Glomerular visceral epithelial cell (primary cell): ENCODE measurements at regions not wholly inside any gene's neighbourhood (a gene's known extent, or its start where the extent isn't known, plus 50 kb on each side); places are given as distances from the start of the nearest gene placed in this dataset.

Experiments
- DNase-seq: peaks from one replicate; pipeline ENCODE4 v3.0.0-alpha.2; 2016; ENCODE audit errors: extremely low spot score

- no peak for DNase-seq
These were observed 166.1 kb downstream of the TNFSF13B start for GRCh38 chr13:108435393-108436149.

DNA sequence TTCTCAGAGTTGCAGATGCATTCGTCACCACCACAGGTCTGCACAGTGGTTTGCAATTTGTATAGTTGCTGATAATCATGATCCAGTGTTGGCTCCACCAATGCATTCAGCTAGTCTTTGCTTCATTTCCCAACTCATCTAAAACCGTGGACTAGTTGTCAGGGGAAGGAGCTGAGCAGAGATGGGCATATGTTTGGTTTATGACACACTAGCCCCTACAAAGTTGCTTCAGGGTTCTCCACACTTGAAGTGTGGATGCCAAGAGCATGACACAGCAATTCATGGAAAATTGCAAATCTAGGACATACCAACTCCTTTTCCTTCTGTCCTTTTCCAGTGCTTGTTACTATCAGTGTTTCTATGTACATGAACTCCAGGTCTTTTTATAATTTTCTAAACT lies 168.0 kb downstream of the TNFSF13B start:
- no peak for DNase-seq

DNA sequence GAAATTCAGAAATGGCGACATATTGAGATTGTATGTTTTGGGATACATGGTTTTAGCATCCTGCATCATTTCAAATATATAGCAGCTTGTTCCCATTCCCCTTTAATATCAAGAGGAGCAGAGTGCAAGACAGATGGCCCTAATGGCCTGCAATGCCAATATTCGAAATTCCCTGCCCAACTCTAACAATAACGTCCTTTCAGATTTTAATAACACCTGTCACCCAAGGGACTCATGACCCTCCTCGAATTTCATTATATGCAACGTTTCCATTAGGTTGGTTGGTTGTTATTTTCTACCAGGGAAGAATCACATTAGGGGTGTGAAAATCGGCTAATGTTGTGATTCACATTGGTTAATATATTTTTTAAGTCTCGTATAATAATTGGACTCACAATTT lies 170.0 kb downstream of the TNFSF13B start:
- DNase-seq: no peak

- no peak for DNase-seq
These were observed 174.9 kb downstream of the TNFSF13B start for GRCh38 chr13:108444448-108444847.

DNA sequence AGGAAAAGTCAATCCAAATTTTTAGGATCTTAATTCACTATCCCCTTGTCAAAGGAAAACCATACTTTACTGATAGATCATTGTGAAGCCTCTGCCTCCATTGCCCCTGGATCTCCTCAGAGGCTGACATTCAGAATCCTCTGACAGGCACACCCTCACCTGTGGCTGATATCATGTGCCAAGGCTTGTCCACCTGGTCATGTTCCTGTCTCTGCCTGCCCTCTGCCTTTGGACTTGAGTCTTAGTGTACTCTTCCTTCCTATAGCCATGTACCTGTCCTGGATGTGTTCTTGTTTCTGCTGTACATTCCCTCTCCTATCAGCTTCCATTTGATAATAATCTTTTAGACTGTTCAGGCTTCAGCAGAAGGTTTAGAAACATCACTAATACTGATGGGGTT lies 179.4 kb downstream of the TNFSF13B start:
- DNase-seq: no peak

- DNase-seq: no peak
These were observed 178.3 kb upstream of the MYO16 start for GRCh38 chr13:108451121-108451520.

DNA sequence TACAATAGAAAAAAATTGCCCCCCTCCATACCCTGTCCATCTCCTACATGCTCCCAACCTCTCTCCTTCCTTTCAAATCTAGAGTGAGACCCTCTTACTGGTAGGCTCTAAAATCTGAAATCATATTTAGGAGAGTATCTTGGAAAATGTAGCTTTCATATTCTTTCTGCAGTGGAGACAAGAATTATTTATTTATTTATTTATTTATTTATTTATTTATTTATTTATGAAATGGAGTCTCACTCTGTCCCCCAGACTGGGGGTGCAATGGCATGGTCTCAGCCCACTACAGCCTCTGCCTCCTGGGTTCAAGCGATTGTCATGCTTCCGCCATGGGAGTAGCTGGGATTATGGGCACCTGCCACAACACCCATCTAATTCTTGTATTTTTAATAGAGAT lies 174.1 kb upstream of the MYO16 start:
- DNase-seq: no peak

DNA sequence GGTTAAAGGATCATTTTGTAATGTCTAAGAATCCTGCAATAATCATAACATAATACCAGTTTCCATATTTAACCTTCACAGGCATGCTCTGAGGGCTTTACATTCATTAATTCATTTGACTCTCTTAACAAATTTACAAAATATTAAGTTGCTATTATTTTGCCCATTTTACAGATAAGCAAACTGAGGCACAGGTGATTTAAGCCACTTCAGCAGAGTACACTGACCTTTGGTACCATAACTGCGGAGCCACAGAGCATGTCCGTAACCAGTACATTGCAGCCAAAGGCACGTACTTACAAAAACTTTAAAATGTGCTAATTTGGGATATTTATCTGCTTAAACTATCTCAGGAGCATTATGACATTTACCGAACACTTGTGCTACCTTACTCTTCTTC lies 169.4 kb upstream of the MYO16 start:
- DNase-seq: no peak

- no peak for DNase-seq
These were observed 168.7 kb upstream of the MYO16 start for GRCh38 chr13:108460746-108461145.

GRCh38 chr13:108463340-108463739 lies 166.1 kb upstream of the MYO16 start:
- peak; percentile 73 for DNase-seq

DNA sequence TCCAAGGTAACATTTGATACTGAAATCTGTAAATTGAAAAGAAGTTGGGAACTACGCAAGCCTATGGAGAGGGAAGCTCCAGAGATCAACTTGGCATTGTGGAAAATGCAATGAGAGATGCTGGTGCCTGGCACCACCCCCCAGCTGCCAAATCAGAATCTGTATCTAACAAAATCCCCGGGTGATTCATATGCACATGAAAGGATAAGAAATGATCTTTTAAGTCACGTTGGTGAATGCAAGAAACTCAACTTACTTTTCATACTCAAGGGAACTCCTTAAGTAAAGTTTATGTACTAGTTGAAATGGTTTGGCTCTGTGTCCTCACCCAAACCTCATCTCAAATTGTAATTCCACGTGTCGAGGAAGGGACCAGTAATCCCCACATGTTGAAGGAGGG lies 158.5 kb upstream of the MYO16 start:
- DNase-seq: no peak

DNA sequence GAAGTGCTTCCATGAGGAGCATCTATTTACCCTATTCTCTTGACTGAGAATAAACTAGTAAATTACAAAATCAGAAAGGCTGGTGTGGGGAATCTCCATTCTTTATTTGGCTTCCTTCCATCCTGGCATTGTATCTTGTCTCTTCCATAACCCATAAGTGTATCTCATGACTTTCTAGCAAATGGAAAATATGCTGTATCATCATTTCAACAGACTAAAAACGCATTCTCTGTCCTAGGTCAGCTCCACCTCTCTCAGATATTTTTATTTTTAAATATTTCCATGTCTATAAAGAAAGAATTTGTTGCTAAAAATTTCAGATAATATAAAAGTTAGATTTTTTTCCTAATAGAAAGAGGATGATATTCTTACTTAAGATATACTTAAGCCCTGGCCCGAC lies 154.2 kb upstream of the MYO16 start:
- no peak for DNase-seq

DNA sequence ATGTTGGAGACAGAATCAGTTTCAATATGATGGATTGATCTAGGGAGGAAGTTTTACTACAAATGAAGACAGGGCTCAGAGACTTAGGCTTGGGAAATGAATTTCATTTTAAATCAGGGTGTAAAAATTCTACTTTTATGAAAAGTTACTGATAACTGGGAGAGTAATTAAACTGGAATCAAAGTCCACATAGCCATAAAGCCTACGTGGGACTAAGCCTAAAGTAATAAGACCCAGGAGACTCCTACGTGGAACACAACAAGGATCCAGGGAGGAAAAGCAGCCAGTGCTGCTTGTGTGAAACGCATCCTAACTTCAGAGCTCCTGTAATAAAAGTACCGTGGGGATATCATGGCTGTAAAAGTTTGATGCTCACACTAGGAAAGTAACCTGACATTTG lies 152.0 kb upstream of the MYO16 start:
- no peak for DNase-seq

- no peak for DNase-seq
These were observed 151.2 kb upstream of the MYO16 start for GRCh38 chr13:108478179-108478578.

DNA sequence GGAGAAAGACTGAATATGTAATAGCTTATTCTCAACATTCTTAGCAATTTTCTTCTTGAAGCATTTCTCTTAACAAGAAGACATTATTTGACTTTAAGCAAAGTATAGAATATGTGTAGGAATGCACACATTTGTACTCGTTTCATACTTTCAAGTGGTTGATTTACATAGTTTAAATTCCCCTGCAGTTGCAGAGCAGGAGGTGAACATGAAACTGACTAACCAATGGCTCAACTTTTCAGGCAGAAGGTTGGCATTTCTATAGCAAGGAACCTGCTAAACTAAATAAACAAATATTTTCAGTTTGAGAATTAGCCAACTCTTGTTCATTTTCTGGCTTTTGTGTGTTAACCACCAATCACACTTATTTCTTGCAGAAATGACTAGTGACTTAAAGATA lies 145.4 kb upstream of the MYO16 start:
- no peak for DNase-seq

DNA sequence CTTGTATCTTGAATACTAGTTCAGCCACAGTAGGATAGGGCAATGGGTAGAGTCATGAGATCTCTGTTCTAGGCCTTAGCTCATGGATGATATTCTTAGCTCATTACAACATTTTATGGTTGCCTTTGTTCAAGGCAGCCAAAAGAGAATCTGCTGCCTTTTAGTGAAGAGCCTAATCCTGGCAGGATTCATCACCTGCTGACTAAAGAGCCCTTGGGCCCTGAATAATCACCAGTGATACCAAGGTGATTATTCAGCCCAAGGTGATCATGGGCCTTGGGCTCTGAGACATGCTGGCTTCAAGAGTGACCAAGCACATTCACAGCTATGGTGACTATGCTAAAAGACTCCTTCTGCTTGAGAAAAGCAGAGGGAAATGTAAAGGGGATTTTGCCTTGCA lies 143.3 kb upstream of the MYO16 start:
- DNase-seq: no peak

- no peak for DNase-seq
These were observed 134.3 kb upstream of the MYO16 start for GRCh38 chr13:108494991-108495645.

DNA sequence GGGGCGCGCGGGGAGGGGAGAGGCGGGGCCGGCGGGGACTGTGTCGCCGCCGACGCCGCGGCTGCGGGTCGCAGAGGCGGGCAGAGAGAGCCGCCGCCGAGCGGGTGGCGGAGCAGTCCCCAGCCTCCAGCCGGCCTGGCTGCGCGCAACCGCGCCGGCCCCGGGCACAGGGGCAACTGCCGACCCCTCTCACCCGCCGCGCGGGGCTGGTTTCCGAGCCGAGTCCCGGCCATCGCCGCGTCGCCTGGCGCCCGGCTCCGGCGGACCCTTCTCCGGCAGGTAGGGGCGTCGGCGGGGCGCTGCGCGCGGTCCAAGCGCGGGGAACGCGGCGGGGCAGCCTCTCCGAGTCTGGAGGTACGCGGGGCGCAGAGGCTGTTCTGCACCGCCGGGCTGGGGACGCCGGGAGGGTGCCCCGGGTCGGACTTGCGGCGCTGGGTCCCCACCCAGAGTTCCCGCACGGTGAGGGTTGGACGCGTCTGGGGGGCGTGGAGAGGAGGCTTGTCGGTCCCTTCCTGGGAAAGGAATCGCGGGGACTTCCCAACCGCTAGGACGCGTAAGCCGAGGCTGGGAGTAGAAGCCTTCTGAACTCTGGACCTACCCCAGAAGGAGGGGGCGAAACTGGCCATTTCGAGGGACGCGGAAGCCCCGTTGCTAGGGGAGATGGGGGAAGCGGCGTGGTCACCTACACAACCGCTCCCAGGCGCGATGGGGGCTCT lies 133.6 kb upstream of the MYO16 start:
- DNase-seq: no peak

GRCh38 chr13:108496362-108497210 lies 132.8 kb upstream of the MYO16 start:
- no peak for DNase-seq

GRCh38 chr13:108500711-108501110 lies 128.7 kb upstream of the MYO16 start:
- no peak for DNase-seq

DNA sequence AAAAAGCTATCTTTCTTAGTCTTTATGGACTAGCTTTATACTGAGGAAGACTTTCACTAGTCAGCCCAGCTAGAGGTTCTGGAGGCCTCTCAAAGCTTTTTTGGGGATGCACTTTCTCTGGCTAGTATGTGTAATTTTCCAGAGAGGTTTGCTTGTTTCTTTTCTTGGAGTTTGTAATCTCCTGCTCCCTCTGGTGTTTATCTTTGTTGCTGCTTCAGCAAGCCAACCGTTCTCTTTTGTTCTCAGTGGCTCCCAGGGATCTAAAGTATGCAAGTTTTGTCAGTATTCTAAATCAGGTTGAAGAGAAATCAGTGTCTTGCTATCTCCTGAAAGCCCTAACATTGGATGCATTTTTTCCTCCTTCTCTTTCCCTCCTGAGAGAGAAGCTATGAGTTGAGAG lies 121.1 kb upstream of the MYO16 start:
- DNase-seq: no peak

DNA sequence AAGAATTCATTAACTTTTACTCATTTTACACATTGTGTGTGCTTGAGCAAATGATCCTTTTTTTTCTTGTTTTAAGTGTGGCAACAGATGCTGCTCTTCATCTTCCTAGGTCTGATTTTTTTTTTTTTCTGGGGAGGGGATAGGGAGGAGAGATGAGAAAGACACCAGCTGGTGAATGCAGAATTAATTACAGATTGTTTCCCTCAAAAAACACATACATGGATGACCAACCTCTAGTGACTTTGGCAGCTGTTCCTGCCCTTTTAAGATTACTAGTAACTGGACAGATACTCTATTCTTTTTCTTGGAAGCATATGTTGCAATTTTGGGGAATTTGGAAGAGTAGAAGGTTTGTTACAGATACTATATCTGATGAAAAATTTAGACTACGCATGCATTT lies 103.6 kb upstream of the MYO16 start:
- no peak for DNase-seq
